ENCODE measurements at regions not wholly inside any gene's neighbourhood (a gene's known extent, or its start where the extent isn't known, plus 50 kb on each side); places are given as distances from the start of the nearest gene placed in this dataset.

- no peak for TF ChIP-seq CTCF (IDR thresholded peaks at IDR 0.05; ENCODE audit: insufficient read depth, low read depth, low read length)
- TF ChIP-seq EZH2 (IDR thresholded peaks at IDR 0.05; ENCODE audit: insufficient read depth, low read length) = no peak
These were observed 373.3 kb downstream of the RBM43 start for GRCh38 chr2:150888337-150888736.

Data from astrocyte (in vitro differentiated cells and primary cell).